HCT116 (cell line): ENCODE measurements at regions not wholly inside any gene's neighbourhood (a gene's known extent, or its start where the extent isn't known, plus 50 kb on each side); places are given as distances from the start of the nearest gene placed in this dataset.

ENCODE experiments used
- ATF3 ChIP-seq: IDR thresholded peaks from 2 replicates; pipeline ENCODE4 v1.6.1; 2012
- CTCF ChIP-seq, 3 experiments: fragments of 200-600 bp in 1 of 3; sonication (generic) in 1 of 3; IDR thresholded peaks in 2 of 3; conservative IDR thresholded peaks in 1 of 3; 2 replicates each; pipeline ENCODE4 v1.5.1; 2012 to 2017; ENCODE audit warnings: low read depth in 2 of 3, low read length in 2 of 3, antibody characterized with exemption in 1 of 3, borderline replicate concordance in 1 of 3, control low read depth in 1 of 3, mild to moderate bottlenecking in 1 of 3, mixed read lengths in 1 of 3, mixed run types in 1 of 3, moderate library complexity in 1 of 3; ENCODE audit not compliant: insufficient read depth in 1 of 3
- EGR1 ChIP-seq: IDR thresholded peaks from 2 replicates; pipeline ENCODE4 v1.6.1; 2012; ENCODE audit warnings: low read depth
- ELF1 ChIP-seq: IDR thresholded peaks from 2 replicates; pipeline ENCODE4 v1.6.1; 2012; ENCODE audit warnings: low read depth, borderline replicate concordance
- EZH2 ChIP-seq: fragments of 200-600 bp; sonication (generic); IDR thresholded peaks from 2 replicates; pipeline ENCODE4 v1.6.1; 2017; ENCODE audit warnings: antibody characterized with exemption, mixed run types
- POLR2A ChIP-seq: IDR thresholded peaks from 2 replicates; pipeline ENCODE4 v1.7.0; 2011; ENCODE audit warnings: borderline replicate concordance; ENCODE audit not compliant: insufficient read depth, insufficient read length; ENCODE audit errors: extremely low read depth
- POLR2AphosphoS5 ChIP-seq: IDR thresholded peaks from 2 replicates; pipeline ENCODE4 v1.6.1; 2011; ENCODE audit warnings: mild to moderate bottlenecking, low read depth, low read length, moderate library complexity
- RAD21 ChIP-seq: IDR thresholded peaks from 2 replicates; pipeline ENCODE4 v1.6.1; 2012; ENCODE audit warnings: low read depth, mild to moderate bottlenecking
- REST ChIP-seq: IDR thresholded peaks from 2 replicates; pipeline ENCODE4 v1.6.1; 2012; ENCODE audit warnings: low read depth
- SP1 ChIP-seq: IDR thresholded peaks from 2 replicates; pipeline ENCODE4 v1.6.1; 2012; ENCODE audit warnings: low read depth
- SRF ChIP-seq: IDR thresholded peaks from 2 replicates; pipeline ENCODE4 v1.6.1; 2012; ENCODE audit warnings: low read depth
- ZBTB33 ChIP-seq: IDR thresholded peaks from 2 replicates; pipeline ENCODE4 v1.6.1; 2011; ENCODE audit warnings: mild to moderate bottlenecking, low read length, moderate library complexity; ENCODE audit not compliant: insufficient replicate concordance; ENCODE audit errors: extremely low read depth

GRCh38 chr15:92525758-92526245, 129.8 kb downstream of the FAM174B start:
- no peak for TF ChIP-seq CTCF (IDR thresholded peaks at IDR 0.05 in 2 of 3, conservative IDR thresholded peaks at IDR 0.05 in 1 of 3; ENCODE audit: borderline replicate concordance in 1 of 3, insufficient read depth in 1 of 3, low read depth in 2 of 3, low read length in 2 of 3)
- no peak for TF ChIP-seq RAD21
- TF ChIP-seq ATF3, result no peak
- no peak for TF ChIP-seq POLR2A
- TF ChIP-seq SP1, result no peak
- TF ChIP-seq POLR2AphosphoS5, result no peak
- no peak for TF ChIP-seq REST
- TF ChIP-seq SRF, result no peak
- no peak for TF ChIP-seq EZH2
- TF ChIP-seq EGR1, result no peak
- TF ChIP-seq ZBTB33, result no peak
- TF ChIP-seq ELF1, result no peak
